RKO (cell line): ENCODE measurements at regions not wholly inside any gene's neighbourhood (a gene's known extent, or its start where the extent isn't known, plus 50 kb on each side); places are given as distances from the start of the nearest gene placed in this dataset.
A peak's percentile ranks its signal among the peaks of the same experiment; 100 is the strongest.

Experiments used
- DNase-seq: peaks from one replicate; pipeline ENCODE4 v3.0.0-alpha.2; 2016; ENCODE audit warnings: low spot score

- no peak for DNase-seq
Measured at GRCh38 chr13:39233519-39233918, 195.3 kb downstream of the NHLRC3 start.

- DNase-seq: no peak
Measured at GRCh38 chr13:39244561-39245230, 206.4 kb downstream of the NHLRC3 start.

- no peak for DNase-seq
Measured at GRCh38 chr13:39245688-39246087, 207.4 kb downstream of the NHLRC3 start.

GRCh38 chr13:39249982-39250381, 211.7 kb downstream of the NHLRC3 start:
- DNase-seq: no peak

GRCh38 chr13:39250440-39250839, 212.2 kb downstream of the NHLRC3 start:
- no peak for DNase-seq

- no peak for DNase-seq
Measured at GRCh38 chr13:39251340-39251739, 213.1 kb downstream of the NHLRC3 start.

GRCh38 chr13:39253774-39254173, 215.5 kb downstream of the NHLRC3 start:
- DNase-seq: no peak

- no peak for DNase-seq
Measured at GRCh38 chr13:39254601-39255000, 216.3 kb downstream of the NHLRC3 start.

- no peak for DNase-seq
Measured at GRCh38 chr13:39257642-39258041, 219.4 kb downstream of the NHLRC3 start.

GRCh38 chr13:39259371-39260140, 221.3 kb downstream of the NHLRC3 start:
- no peak for DNase-seq

- peak; percentile 48 for DNase-seq
Measured at GRCh38 chr13:39263033-39263432, 224.8 kb downstream of the NHLRC3 start.

- DNase-seq: no peak
Measured at GRCh38 chr13:39263531-39263930, 225.3 kb downstream of the NHLRC3 start.

- DNase-seq: peak; percentile 18
Measured at GRCh38 chr13:39266426-39266825, 228.2 kb downstream of the NHLRC3 start.

GRCh38 chr13:39268398-39268797, 230.1 kb downstream of the NHLRC3 start:
- no peak for DNase-seq

GRCh38 chr13:39269004-39269403, 230.7 kb downstream of the NHLRC3 start:
- no peak for DNase-seq

GRCh38 chr13:39269411-39269810, 231.2 kb downstream of the NHLRC3 start:
- DNase-seq: no peak

- DNase-seq: no peak
Measured at GRCh38 chr13:39272994-39273393, 234.7 kb downstream of the NHLRC3 start.

GRCh38 chr13:39273953-39274738, 235.9 kb downstream of the NHLRC3 start:
- DNase-seq: no peak

- no peak for DNase-seq
Measured at GRCh38 chr13:39274739-39275325, 236.6 kb downstream of the NHLRC3 start.

- no peak for DNase-seq
Measured at GRCh38 chr13:39279077-39279476, 240.8 kb downstream of the NHLRC3 start.

GRCh38 chr13:39281539-39282150, 243.4 kb downstream of the NHLRC3 start:
- DNase-seq: no peak

GRCh38 chr13:39282400-39282972, 244.2 kb downstream of the NHLRC3 start:
- DNase-seq: no peak
